OCI-LY3 (cell line): ENCODE measurements at regions not wholly inside any gene's neighbourhood (a gene's known extent, or its start where the extent isn't known, plus 50 kb on each side); places are given as distances from the start of the nearest gene placed in this dataset.
"Not testable (repeated sequence)": the region's sequence is repeated elsewhere in the genome, so short reads cannot be mapped to it uniquely, and the experiment has no call there.

Experiments
- H2AFZ ChIP-seq: fragments of 200-600, 300-600 bp; shearing (Covaris generic); 2 replicates; pipeline ENCODE4 v1.6.0; 2014; ENCODE audit warnings: antibody characterized with exemption, low read depth, low read length
- H3K27ac ChIP-seq: fragments of 200-600, 300-600 bp; sonication (generic); 2 replicates; pipeline ENCODE4 v1.5.1; 2014; ENCODE audit warnings: mild to moderate bottlenecking, low read length, moderate library complexity, mixed read lengths
- H3K27me3 ChIP-seq: fragments of 200-600, 300-600 bp; sonication (generic); 2 replicates; pipeline ENCODE4 v1.6.1; 2014; ENCODE audit warnings: low read depth, low read length, mixed read lengths
- H3K36me3 ChIP-seq: fragments of 200-600, 300-600 bp; sonication (generic); replicated peaks from 2 replicates; pipeline ENCODE3; 2014; ENCODE audit warnings: low read depth, low read length, mixed read lengths
- H3K4me1 ChIP-seq: fragments of 300-600, 200-600 bp; sonication (generic); 2 replicates; pipeline ENCODE4 v1.6.1; 2014; ENCODE audit warnings: low read length, mixed read lengths
- H3K4me2 ChIP-seq: fragments of 200-600, 300-600 bp; sonication (generic); 2 replicates; pipeline ENCODE4 v1.6.1; 2014; ENCODE audit warnings: low read length, mixed read lengths
- H3K4me3 ChIP-seq: fragments of 300-600, 200-600 bp; sonication (generic); 2 replicates; pipeline ENCODE4 v1.5.1; 2014; ENCODE audit warnings: antibody characterized with exemption, mild to moderate bottlenecking, low read length, moderate library complexity
- H3K79me2 ChIP-seq: fragments of 300-600, 200-600 bp; shearing (Covaris generic); 2 replicates; pipeline ENCODE4 v1.6.1; 2014; ENCODE audit warnings: mild to moderate bottlenecking, low read length, mixed read lengths
- H3K9ac ChIP-seq: fragments of 300-600, 200-600 bp; shearing (Covaris generic); 2 replicates; pipeline ENCODE4 v1.6.0; 2014; ENCODE audit warnings: mild to moderate bottlenecking, low read length, moderate library complexity
- H3K9me3 ChIP-seq: fragments of 200-600, 300-600 bp; shearing (Covaris generic); 2 replicates; pipeline ENCODE4 v1.6.1; 2014; ENCODE audit warnings: low read length, mixed read lengths; ENCODE audit not compliant: insufficient read depth
- H4K20me1 ChIP-seq: fragments of 200-600, 300-600 bp; sonication (generic); 2 replicates; pipeline ENCODE4 v1.6.1; 2016; ENCODE audit warnings: low read length, mixed read lengths; ENCODE audit not compliant: insufficient read depth
- CTCF ChIP-seq: fragments of 200-600, 300-600 bp; sonication (generic); IDR thresholded peaks from 2 replicates; pipeline ENCODE4 v1.5.1; 2014; ENCODE audit warnings: antibody characterized with exemption, low read length, low read depth
- EZH2phosphoT487 ChIP-seq: fragments of 200-600 bp; shearing (Covaris generic); IDR thresholded peaks from 2 replicates; pipeline ENCODE4 v1.6.1; 2018; ENCODE audit warnings: antibody characterized with exemption, mixed run types, low read depth

GRCh38 chr5:89534331-89534730 is 651.3 kb upstream of the MEF2C start:
- no peak overlapping the region for H2AFZ ChIP-seq
- no peak overlapping the region for H3K4me2 ChIP-seq
- H3K4me3 ChIP-seq = no peak overlapping the region
- no peaks in the 10 kb centered on the region for H3K4me1 ChIP-seq
- H3K9ac ChIP-seq = no peak overlapping the region
- no peaks in the 10 kb centered on the region for H3K36me3 ChIP-seq
- H3K9me3 ChIP-seq = no peaks in the 10 kb centered on the region
- TF ChIP-seq CTCF = no peak
- no peak for TF ChIP-seq EZH2phosphoT487
- H4K20me1 ChIP-seq = no peaks in the 10 kb centered on the region
- no peaks in the 10 kb centered on the region for H3K27me3 ChIP-seq
- no peaks in the 10 kb centered on the region for H3K79me2 ChIP-seq
- no peak overlapping the region for H3K27ac ChIP-seq

- Histone ChIP-seq H3K9me3 (no peaks in the 10 kb centered on the region), H3K27me3 (no peaks in the 10 kb centered on the region), H3K4me2 (no peak overlapping the region), H2AFZ (no peak overlapping the region), H3K4me1 (no peaks in the 10 kb centered on the region), H4K20me1 (no peaks in the 10 kb centered on the region), H3K79me2 (no peaks in the 10 kb centered on the region), H3K4me3 (no peak overlapping the region), H3K36me3 (no peaks in the 10 kb centered on the region), H3K27ac (no peak overlapping the region), H3K9ac (no peak overlapping the region)
- TF ChIP-seq EZH2phosphoT487 (no peak), CTCF (no peak)
Observed at GRCh38 chr5:89524785-89525184, 641.8 kb upstream of the MEF2C start.

GRCh38 chr5:89523867-89524266 is 640.9 kb upstream of the MEF2C start:
- not testable (repeated sequence) for H3K79me2 ChIP-seq, H3K4me3 ChIP-seq, H3K9me3 ChIP-seq, H3K27ac ChIP-seq, H4K20me1 ChIP-seq, H2AFZ ChIP-seq, H3K4me2 ChIP-seq, H3K27me3 ChIP-seq, H3K4me1 ChIP-seq, H3K9ac ChIP-seq, H3K36me3 ChIP-seq

GRCh38 chr5:89520771-89521170 is 637.8 kb upstream of the MEF2C start:
- no peaks in the 10 kb centered on the region for H3K27me3 ChIP-seq
- H3K9ac ChIP-seq = no peak overlapping the region
- H4K20me1 ChIP-seq = no peaks in the 10 kb centered on the region
- H3K36me3 ChIP-seq = no peaks in the 10 kb centered on the region
- H3K4me3 ChIP-seq = no peak overlapping the region
- H3K9me3 ChIP-seq = no peaks in the 10 kb centered on the region
- no peak overlapping the region for H3K4me2 ChIP-seq
- no peak overlapping the region for H2AFZ ChIP-seq
- no peaks in the 10 kb centered on the region for H3K79me2 ChIP-seq
- no peaks in the 10 kb centered on the region for H3K4me1 ChIP-seq
- no peak for TF ChIP-seq CTCF
- TF ChIP-seq EZH2phosphoT487 = no peak
- no peak overlapping the region for H3K27ac ChIP-seq
